ENCODE measurements at regions not wholly inside any gene's neighbourhood (a gene's known extent, or its start where the extent isn't known, plus 50 kb on each side); places are given as distances from the start of the nearest gene placed in this dataset.

- TF ChIP-seq CTCF (conservative IDR thresholded peaks at IDR 0.05; ENCODE audit: low read depth, low read length) (no peak), EZH2 (IDR thresholded peaks at IDR 0.05; ENCODE audit: borderline replicate concordance, low read depth, low read length, poor library complexity, severe bottlenecking) (no peak)
Measured at GRCh38 chr2:188102881-188103280, 188.8 kb upstream of the GULP1 start.

All from A673 (cell line).